Epithelial cell of prostate (primary cell): ENCODE measurements at regions not wholly inside any gene's neighbourhood (a gene's known extent, or its start where the extent isn't known, plus 50 kb on each side); places are given as distances from the start of the nearest gene placed in this dataset.
"Not testable (repeated sequence)": the region's sequence is repeated elsewhere in the genome, so short reads cannot be mapped to it uniquely, and the experiment has no call there.

Source experiments
- DNase-seq: peaks from one replicate; pipeline ENCODE4 v3.0.0-alpha.2; 2011; ENCODE audit warnings: low read depth, low spot score
- H3K27ac ChIP-seq: fragments of 450-650 bp; 2 replicates; pipeline ENCODE4 v1.5.1; 2017; ENCODE audit warnings: mild to moderate bottlenecking

DNA sequence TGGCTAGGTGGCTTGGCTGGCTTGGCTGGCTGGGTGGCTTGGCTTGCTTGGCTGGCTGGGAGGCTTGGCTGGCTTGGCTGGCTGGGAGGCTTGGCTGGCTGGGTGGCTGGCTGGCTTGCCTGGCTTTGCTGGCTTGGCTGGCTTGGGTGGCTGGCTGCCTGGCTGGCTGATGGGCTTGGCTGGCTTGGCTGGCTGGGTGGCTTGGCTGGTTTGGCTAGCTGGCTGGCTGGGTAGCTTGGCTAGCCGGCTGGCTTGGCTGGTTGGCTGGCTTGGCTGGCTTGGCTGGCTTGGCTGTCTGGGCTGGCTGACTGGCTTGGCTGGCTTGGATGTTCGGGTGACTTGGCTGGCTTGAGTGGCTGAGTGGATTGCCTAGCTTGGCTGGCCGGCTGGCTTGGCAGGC lies 2829.1 kb downstream of the RPIA start:
- not testable (repeated sequence) for H3K27ac ChIP-seq, DNase-seq

DNA sequence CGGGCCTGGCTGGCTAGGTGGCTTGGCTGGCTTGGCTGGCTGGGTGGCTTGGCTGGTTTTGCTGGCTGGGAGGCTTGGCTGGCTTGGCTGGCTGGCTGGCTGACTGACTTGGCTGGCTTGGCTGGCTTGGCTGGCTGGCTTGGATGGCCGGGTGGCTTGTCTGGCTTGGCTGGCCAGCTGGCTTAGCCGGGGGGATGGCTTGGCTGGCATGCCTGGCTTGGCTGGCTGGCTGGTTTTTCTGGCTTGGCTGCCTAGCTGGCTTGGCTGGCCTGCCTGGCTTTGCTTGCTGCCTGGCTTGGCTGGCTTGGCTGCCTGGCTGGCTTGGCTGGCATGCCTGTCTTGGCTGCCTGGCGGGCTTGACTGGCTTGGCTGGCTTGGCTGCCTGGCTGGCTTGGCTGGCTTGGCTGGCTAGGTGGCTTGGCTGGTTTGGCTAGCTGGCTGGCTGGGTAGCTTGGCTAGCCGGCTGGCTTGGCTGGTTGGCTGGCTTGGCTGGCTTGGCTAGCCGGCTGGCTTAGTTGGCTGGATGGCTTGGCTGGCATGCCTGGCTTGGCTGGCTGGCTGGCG lies 2829.6 kb downstream of the RPIA start:
- H3K27ac ChIP-seq, DNase-seq: not testable (repeated sequence)

DNA sequence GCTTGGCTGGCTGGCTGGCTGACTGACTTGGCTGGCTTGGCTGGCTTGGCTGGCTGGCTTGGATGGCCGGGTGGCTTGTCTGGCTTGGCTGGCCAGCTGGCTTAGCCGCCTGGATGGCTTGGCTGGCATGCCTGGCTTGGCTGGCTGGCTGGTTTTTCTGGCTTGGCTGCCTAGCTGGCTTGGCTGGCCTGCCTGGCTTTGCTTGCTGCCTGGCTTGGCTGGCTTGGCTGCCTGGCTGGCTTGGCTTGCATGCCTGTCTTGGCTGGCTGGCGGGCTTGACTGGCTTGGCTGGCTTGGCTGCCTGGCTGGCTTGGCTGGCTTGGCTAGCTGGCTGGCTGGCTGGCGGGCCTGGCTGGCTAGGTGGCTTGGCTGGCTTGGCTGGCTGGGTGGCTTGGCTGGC lies 2830.5 kb downstream of the RPIA start:
- H3K27ac ChIP-seq, DNase-seq: not testable (repeated sequence)

DNA sequence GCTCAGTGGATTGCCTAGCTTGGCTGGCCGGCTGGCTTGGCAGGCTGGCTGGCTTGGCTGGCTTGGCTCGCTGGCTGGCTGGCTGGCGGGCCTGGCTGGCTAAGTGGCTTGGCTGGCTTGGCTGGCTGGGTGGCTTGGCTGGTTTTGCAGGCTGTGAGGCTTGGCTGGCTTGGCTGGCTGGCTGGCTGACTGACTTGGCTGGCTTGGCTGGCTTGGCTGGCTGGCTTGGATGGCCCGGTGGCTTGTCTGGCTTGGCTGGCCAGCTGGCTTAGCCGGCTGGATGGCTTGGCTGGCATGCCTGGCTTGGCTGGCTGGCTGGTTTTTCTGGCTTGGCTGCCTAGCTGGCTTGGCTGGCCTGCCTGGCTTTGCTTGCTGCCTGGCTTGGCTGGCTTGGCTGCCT lies 2831.4 kb downstream of the RPIA start:
- H3K27ac ChIP-seq, DNase-seq: not testable (repeated sequence)

DNA sequence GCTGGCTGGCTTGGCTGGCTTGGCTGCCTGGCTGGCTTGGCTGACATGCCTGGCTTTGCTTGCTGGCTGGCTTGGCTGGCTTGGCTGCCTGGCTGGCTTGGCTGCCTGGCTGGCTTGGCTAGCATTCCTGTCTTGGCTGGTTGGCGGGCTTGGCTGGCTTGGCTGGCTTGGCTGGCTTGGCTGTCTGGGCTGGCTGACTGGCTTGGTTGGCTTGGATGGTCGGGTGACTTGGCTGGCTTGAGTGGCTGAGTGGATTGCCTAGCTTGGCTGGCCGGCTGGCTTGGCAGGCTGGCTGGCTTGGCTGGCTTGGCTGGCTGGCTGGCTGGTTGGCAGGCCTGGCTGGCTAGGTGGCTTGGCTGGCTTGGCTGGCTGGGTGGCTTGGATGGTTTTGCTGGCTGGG lies 2832.3 kb downstream of the RPIA start:
- H3K27ac ChIP-seq, DNase-seq: not testable (repeated sequence)

DNA sequence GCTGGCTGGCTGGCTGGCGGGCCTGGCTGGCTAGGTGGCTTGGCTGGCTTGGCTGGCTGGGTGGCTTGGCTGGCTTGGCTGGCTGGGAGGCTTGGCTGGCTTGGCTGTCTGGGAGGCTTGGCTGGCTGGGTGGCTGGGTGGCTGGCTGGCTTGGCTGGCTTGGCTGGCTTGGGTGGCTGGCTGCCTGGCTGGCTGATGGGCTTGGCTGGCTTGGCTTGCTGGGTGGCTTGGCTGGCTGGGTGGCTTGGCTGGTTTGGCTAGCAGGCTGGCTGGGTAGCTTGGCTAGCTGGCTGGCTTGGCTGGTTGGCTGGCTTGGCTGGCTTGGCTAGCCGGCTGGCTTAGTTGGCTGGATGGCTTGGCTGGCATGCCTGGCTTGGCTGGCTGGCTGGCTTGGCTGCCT lies 2834.1 kb downstream of the RPIA start:
- not testable (repeated sequence) for H3K27ac ChIP-seq, DNase-seq

DNA sequence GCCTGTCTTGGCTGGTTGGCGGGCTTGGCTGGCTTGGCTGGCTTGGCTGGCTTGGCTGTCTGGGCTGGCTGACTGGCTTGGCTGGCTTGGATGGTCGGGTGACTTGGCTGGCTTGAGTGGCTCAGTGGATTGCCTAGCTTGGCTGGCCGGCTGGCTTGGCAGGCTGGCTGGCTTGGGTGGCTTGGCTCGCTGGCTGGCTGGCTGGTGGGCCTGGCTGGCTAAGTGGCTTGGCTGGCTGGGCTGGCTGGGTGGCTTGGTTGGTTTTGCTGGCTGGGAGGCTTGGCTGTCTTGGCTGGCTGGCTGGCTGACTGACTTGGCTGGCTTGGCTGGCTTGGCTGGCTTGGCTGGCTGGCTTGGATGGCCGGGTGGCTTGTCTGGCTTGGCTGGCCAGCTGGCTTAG lies 2834.6 kb downstream of the RPIA start:
- H3K27ac ChIP-seq, DNase-seq: not testable (repeated sequence)

DNA sequence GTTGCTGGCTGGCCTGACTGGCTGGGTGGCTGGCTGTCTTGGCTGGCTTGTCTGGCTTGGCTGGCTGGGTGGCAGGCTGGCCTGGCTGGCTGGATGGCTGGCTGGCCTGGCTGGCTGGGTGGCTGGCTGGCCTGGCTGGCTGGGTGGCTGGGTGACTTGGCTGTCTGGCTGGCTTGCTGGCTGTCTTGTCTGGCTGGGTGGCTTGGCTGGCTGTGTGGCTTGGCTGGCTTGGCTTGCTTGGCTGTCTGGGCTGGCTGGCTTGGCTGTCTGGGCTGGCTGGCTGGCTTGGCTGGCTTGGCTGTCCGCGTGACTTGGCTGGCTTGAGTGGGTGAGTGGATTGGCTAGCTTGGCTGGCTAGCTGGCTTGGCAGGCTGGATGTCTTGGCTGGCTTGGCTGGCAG lies 2835.6 kb downstream of the RPIA start:
- DNase-seq, H3K27ac ChIP-seq: not testable (repeated sequence)

DNA sequence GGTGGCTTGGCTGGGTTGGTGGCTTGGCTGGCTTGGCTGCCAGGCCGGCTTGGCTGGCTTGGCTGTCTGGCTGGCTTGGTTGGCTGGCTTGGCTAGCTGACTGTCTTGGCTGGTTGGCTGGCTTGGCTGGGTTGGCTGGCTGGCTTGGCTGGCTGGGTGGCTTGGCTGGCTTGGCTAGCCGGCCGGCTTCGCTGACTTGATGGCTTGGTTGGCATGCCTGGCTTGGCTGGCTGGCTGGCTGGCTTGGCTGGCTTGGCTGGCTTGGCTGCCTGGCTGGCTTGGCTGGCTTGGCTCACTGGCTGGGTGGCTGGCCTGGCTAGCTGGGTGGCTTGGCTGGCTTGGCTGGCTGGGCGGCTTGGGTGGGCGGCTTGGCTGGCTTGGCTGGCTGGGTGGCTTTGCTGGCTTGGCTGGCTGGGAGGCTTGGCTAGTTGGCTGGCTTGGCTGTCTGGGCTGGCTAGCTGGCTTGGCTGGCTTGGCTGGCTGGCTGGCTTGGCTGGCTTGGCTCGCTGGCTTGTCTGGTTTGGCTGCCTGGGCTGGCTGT lies 2836.1 kb downstream of the RPIA start:
- not testable (repeated sequence) for H3K27ac ChIP-seq, DNase-seq

DNA sequence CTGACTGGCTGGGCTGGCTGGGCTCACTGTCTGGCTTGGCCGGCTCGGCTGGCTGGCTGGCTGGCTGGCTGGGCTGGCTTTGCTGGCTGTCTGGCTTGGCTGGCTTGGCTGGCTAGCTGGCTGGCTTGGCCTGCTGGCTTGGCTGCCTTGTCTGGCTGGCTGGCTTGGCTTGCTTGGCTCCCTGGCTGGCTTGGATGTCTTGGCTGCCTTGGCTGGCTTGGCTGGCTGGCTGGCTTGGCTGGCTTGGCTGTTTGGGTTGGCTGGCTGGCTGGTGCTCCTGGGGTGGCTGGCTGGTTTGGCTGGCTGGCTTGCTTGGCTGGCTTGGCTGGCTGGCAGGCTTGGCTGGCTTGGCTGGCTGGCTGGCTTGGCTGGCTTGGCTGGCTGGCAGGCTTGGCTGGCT lies 2836.9 kb downstream of the RPIA start:
- not testable (repeated sequence) for DNase-seq, H3K27ac ChIP-seq

DNA sequence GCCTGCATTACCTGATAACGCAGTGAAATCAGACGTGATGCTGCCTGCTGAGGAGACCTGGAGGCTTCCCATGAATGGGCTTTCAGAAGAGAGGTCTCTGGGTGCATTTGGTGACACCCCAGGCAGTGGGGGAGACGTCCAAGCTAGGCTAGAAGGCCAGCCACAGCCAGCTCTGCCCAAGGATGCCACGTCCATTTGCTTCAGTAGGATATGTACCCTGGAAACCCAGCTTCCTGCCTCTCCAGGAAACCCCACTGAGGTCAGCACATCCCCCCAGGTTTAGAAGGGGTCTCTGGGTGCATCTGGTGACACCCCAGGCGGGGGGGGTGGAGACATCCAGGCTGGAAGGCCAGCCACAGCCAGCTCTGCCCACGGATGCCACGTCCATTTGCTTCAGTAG lies 2844.6 kb downstream of the RPIA start:
- DNase-seq: not testable (repeated sequence)

DNA sequence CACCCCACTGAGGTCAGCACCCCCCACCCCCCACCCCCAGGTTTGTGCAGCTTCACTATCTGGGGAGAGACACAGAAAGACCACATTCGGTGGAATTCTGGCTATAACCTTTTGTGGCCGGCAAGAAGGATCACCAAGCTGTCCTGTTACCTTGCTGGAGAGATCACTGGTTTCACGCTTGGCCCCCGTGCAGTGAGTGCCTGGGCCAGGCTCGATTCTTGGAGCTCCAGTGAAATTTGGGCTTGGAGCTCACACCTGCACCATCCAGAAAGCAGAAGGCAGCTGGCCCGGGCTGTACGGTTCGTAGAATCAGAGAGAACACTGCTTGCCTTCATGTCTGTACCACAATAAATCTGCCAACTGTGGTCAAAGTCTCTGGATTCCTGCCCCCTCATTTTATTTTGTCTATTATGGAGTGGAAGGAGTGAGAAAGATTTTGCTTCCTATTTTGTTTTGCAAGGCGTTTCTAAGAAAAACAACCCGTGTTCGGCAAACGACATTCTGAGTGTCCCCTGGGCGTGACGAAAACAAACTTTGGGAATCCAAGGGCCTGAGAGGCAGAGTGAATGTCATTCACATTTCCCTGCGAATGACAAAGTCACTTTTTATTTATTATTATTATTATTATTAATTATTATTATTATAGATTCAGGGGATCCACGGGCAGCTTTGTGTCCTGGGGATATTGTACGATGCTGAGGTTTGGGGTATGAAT lies 2845.2 kb downstream of the RPIA start:
- not testable (repeated sequence) for H3K27ac ChIP-seq, DNase-seq

More for the DNA sequence above, 2844.6 kb downstream of the RPIA start:
- H3K27ac ChIP-seq: not testable (repeated sequence)

DNA sequence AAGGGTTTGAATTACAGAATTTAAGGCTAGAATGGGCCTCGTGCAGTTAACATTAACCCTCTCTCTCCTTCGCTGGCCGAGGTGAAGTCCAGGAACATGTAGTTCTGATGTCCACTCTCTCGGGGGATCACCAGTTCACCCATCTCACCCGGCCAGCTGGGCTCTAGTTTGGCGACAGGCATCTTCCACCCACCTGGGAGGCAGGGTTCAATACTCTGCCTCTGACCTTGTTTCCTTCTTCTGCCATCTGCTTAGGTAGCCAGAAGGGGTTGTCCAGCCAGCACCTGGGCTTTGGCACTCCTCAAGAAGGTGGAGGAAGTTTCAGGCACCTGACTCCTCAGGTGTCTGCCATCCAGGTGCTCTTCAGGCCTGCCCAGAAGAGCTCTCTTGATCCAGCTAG lies 2857.8 kb downstream of the RPIA start:
- not testable (repeated sequence) for DNase-seq, H3K27ac ChIP-seq

DNA sequence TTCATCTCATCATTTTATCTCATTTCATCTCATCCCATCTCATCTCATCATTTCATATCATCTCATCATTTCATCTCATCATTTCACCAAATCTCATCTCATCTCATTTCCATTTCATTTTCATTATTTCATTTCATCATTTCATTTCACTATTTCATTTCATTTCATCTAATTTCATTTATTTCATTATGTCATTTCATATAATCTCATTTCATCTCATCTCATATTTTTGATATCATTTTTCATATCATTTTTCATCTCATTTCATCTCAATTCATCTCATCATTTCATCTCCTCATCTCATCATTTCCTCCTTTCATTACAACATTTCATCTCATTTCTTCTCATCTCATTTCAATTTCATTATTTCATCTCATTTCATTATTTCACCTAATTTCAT lies 2866.8 kb downstream of the RPIA start:
- H3K27ac ChIP-seq, DNase-seq: not testable (repeated sequence)

DNA sequence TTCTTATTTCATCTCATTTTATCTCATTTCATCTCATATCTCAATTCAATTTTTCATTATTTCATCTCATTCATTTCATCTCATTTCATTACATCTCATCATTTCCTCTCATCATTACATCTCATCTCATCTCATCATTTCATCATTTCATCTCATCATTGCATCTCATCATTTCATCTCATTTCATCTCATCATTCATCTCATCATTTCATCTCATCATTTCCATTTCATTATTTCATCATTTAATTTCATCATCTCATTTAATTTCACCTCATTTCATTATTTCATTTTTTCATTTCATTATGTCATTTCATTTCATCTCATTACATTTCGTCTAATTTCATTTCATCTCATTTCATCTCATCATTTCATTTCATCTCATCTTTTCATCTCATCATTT lies 2867.8 kb downstream of the RPIA start:
- not testable (repeated sequence) for H3K27ac ChIP-seq, DNase-seq

DNA sequence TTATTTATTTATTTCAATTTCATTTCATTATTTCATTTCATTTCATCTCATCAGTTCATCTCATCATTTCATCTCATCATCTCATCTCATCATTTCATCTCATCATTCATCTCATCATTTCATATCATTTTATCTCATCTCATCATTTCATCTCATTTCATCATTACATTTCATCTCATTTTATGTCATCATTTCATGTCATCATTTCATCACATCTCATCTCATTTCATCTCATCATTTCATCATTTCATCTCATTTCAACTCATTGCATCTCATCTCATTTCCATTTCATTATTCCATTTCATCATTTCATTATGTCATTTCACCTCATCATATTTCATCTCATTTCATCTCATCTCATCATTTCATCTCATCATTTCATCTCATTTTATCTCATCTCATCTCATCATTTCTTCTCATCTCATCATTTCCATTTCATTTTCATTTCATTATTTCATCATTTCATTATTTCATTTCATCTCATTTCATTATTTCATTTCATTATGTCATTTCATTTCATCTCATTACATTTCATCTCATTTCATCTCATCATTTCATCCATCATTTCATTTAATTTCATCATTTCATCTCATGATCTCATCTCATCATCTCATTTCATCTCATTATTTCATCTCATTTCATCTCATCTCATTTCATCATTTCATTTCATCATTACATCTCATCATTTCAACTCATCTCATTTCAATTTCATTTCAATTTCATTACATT lies 2868.6 kb downstream of the RPIA start:
- DNase-seq, H3K27ac ChIP-seq: not testable (repeated sequence)

DNA sequence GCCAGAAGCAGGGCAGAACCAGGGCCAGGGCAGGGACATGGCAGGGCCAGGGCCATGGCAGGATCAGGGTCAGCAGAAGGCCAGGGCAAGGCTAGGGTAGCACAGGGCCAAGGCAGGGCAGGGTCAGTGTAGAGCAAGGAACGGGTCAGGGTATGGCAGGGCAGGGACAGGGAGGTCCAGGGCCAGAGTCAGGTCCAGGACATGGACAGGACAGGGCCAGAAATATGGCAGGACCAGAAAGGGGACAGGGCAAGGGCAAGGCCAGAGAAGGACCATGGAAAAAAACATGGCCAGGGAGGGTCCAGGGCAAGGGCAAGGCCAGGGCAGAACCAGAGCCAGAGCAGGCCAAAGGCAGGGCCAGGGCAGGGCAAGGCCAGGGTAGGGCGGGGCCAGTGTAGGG lies 2870.7 kb downstream of the RPIA start:
- not testable (repeated sequence) for DNase-seq

DNA sequence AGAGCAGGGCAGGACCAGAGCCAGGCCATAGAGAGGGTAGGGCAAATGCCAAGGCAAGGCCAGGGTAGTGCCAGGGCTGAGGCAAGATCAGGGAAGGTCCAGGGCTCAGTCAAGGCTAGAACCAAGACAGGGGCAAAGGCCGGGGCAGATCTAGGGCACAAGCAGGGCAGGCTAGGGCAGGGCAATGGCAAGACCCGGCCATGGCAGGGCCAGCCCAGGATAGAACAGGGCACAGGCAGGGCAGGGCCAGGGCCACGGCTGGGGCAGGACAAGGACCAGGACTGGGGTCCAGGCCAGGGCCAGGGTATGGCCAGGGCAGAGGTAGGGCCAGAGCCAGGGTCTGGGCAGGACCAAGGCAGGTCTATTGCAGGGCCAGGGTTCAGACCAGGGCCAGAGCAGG lies 2873.2 kb downstream of the RPIA start:
- DNase-seq, H3K27ac ChIP-seq: not testable (repeated sequence)

More for the DNA sequence above, 2870.7 kb downstream of the RPIA start:
- H3K27ac ChIP-seq: not testable (repeated sequence)

DNA sequence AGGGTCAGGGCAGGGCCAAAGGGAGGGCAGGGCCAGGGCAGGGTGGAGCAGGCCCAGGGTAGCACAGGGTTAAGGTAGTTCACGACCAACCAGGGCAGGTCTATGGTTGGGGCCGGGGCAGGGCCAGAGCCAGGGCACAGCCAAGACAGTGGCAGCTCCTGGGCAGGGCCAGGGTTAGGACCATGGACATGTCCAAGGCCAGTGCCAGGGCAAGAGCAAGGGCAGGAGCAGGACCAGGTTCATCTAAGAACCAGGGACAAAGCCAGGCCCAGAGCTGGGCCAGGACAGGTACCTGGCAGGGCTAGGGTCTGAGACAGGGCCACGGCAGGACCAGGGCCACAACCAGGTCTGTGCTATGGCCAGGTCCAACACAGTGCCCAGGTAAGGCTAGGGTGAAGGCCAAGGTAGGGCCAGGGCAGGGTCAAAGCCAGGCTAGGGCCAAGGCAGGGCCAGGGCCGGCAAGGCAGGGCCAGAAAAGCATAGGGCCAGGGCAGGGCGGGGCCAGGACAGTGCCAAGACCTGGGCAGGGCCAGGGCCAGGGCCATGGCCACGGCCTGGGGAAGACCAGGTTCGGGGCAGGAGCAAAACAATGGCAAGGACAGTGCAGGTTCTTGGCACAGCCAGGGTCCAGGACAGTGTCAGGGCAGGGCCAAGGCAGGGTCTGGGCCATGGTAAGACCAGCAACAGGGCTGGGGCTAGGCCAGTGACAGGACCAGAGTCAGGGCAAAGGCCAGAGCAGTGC lies 2874.4 kb downstream of the RPIA start:
- H3K27ac ChIP-seq, DNase-seq: not testable (repeated sequence)

DNA sequence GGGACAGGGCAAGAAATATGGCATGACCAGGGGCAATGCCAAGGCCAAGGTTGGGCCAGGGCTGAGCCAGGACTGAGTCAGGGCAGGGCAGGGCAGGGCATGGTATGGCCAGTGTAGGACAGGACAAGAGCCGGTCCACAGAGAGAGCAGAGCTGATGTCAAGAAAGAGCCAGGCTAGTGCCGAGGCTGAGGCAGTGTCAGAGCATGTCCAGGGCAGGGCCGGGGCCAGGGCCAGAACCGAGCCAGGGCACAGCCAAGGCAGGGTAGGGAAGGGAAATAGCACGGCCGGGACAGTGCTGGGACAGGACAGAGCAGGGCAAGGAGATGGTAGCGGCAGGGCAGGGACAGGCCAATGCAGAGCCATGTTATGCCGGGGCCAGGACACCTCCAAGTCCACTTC lies 2875.1 kb downstream of the RPIA start:
- not testable (repeated sequence) for H3K27ac ChIP-seq, DNase-seq
